ENCODE measurements at regions not wholly inside any gene's neighbourhood (a gene's known extent, or its start where the extent isn't known, plus 50 kb on each side); places are given as distances from the start of the nearest gene placed in this dataset.

DNA sequence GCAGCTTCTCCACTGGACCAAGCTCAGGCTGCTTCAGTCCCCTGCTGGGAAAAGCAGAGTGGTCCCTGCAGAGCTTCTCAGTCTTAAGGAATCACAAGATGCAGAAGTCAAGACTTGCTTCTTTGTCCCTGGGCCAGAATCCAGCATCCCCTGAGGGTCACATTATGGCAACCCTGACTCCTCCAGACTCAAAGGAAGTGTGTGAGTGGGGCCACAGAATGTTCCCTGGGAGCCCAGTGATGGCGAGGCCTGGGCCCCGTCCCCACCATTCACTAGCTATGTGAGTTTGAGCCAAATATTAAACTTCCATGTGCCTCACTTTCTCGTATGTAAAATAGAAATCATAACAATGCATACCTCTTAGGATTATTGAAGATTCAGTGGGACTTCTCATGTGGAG lies 122.2 kb upstream of the NCAM1 start:
- no peak for TF ChIP-seq POLR2A (IDR thresholded peaks at IDR 0.05)
- TF ChIP-seq, protein P1, sequence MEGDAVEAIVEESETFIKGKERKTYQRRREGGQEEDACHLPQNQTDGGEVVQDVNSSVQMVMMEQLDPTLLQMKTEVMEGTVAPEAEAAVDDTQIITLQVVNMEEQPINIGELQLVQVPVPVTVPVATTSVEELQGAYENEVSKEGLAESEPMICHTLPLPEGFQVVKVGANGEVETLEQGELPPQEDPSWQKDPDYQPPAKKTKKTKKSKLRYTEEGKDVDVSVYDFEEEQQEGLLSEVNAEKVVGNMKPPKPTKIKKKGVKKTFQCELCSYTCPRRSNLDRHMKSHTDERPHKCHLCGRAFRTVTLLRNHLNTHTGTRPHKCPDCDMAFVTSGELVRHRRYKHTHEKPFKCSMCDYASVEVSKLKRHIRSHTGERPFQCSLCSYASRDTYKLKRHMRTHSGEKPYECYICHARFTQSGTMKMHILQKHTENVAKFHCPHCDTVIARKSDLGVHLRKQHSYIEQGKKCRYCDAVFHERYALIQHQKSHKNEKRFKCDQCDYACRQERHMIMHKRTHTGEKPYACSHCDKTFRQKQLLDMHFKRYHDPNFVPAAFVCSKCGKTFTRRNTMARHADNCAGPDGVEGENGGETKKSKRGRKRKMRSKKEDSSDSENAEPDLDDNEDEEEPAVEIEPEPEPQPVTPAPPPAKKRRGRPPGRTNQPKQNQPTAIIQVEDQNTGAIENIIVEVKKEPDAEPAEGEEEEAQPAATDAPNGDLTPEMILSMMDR (IDR thresholded peaks at IDR 0.05) = no peak
- TF ChIP-seq EP300 (IDR thresholded peaks at IDR 0.05) = no peak
